MM.1S (cell line): ENCODE measurements at regions not wholly inside any gene's neighbourhood (a gene's known extent, or its start where the extent isn't known, plus 50 kb on each side); places are given as distances from the start of the nearest gene placed in this dataset.

ENCODE experiments used
- DNase-seq: peaks from one replicate; pipeline ENCODE4 v3.0.0-alpha.2; 2015
- H2AFZ ChIP-seq: fragments of 300-600 bp; sonication (generic); 2 replicates; pipeline ENCODE4 v1.6.0; 2016; ENCODE audit warnings: antibody characterized with exemption, low read length
- H3F3A ChIP-seq: fragments of 300-600 bp; sonication (generic); 2 replicates; pipeline ENCODE4 v1.6.1; 2016; ENCODE audit warnings: mild to moderate bottlenecking, antibody characterized with exemption, low read length, moderate library complexity, mixed read lengths; ENCODE audit not compliant: insufficient read depth
- H3K27ac ChIP-seq: fragments of 300-600 bp; sonication (generic); 2 replicates; pipeline ENCODE4 v1.5.1; 2016; ENCODE audit warnings: mild to moderate bottlenecking, low read length
- H3K27me3 ChIP-seq: fragments of 300-600 bp; sonication (generic); replicated peaks from 2 replicates; pipeline ENCODE4 v1.6.0; 2016; ENCODE audit warnings: low read length; ENCODE audit not compliant: insufficient read depth
- H3K36me3 ChIP-seq: fragments of 300-600 bp; sonication (generic); replicated peaks from 2 replicates; pipeline ENCODE4 v1.6.1; 2016; ENCODE audit warnings: mild to moderate bottlenecking, low read length, mixed read lengths; ENCODE audit not compliant: insufficient read depth
- H3K4me1 ChIP-seq: fragments of 300-600 bp; sonication (generic); 2 replicates; pipeline ENCODE4 v1.6.1; 2016; ENCODE audit warnings: low read length, mixed read lengths
- H3K4me2 ChIP-seq: fragments of 300-600 bp; sonication (generic); 2 replicates; pipeline ENCODE4 v1.6.0; 2016; ENCODE audit warnings: low read depth, low read length
- H3K4me3 ChIP-seq: fragments of 300-600 bp; sonication (generic); 2 replicates; pipeline ENCODE4 v1.5.1; 2016; ENCODE audit warnings: low read length, mixed read lengths
- H3K79me2 ChIP-seq: fragments of 300-600 bp; sonication (generic); 2 replicates; pipeline ENCODE4 v1.6.1; 2016; ENCODE audit warnings: mixed run types, low read length, mixed read lengths
- H3K9ac ChIP-seq: fragments of 300-600 bp; sonication (generic); 2 replicates; pipeline ENCODE4 v1.6.1; 2016; ENCODE audit warnings: low read length, mixed read lengths
- H3K9me2 ChIP-seq: fragments of 300-600 bp; sonication (generic); replicated peaks from 2 replicates; pipeline ENCODE4 v1.6.1; 2016; ENCODE audit warnings: mild to moderate bottlenecking, low read length, mixed read lengths; ENCODE audit not compliant: insufficient read depth
- H3K9me3 ChIP-seq: fragments of 300-600 bp; sonication (generic); replicated peaks from 2 replicates; pipeline ENCODE4 v1.6.1; 2016; ENCODE audit warnings: mild to moderate bottlenecking, low read length, mixed read lengths; ENCODE audit not compliant: insufficient read depth
- H4K20me1 ChIP-seq: fragments of 300-600 bp; sonication (generic); 2 replicates; pipeline ENCODE4 v1.6.1; 2016; ENCODE audit warnings: mild to moderate bottlenecking, low read length, moderate library complexity, mixed read lengths; ENCODE audit not compliant: insufficient read depth
- EZH2 ChIP-seq: fragments of 300-600 bp; sonication (generic); optimal IDR thresholded peaks from 2 replicates; pipeline ENCODE3; 2017; ENCODE audit warnings: low read depth, mild to moderate bottlenecking, antibody characterized with exemption, low read length, mixed read lengths
- EZH2phosphoT487 ChIP-seq: fragments of 300-600 bp; sonication (generic); IDR thresholded peaks from 2 replicates; pipeline ENCODE4 v1.6.1; 2018; ENCODE audit warnings: antibody characterized with exemption, low read length
- TF ChIP-seq, protein P1 (sequence below): fragments of 300-600 bp; sonication (generic); IDR thresholded peaks from 2 replicates; pipeline ENCODE4 v1.5.1; 2016; ENCODE audit warnings: antibody characterized with exemption, low read length, mixed read lengths

DNA sequence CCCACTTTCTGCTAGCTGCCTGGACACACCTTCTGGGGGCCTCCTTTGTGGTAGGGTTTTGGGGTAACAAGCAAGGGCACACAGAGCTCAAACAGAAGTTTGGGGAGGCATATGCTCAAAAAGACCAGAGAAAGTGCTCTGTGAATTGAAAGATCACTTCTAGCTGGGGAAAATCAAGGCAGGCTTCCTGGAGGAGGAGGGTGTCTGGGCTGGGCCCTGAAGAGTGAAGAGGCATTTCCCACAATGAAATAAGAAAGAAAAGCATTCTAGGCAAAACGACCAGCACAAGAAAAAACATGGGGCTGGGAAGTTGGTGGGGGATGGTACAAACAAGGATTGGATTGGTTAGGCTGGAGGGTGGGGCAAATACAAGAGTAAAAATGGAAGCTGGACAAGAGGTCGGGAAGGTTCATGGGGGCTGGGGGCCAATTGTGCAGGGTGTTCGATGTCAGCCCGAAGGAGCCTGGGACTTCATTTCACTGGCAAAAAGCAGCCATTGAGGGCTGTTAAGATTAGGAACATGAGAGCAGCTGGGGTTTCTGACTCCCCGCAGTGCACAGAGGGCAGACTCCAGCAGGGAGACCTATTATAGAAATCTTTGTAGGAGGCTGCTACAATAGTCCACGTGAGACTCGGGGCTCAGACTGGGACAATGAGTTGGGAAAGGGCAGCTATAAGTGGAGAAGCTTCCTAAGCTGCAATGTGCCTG is 51.5 kb upstream of the CMKLR1 start:
- H3K27me3 ChIP-seq: no peaks in the 10 kb centered on the region
- no peak overlapping the region for H3K9ac ChIP-seq
- no peak overlapping the region for H3K4me3 ChIP-seq
- no peak overlapping the region for H3K27ac ChIP-seq
- H3K79me2 ChIP-seq: no peaks in the 10 kb centered on the region
- H3K4me1 ChIP-seq: no peaks in the 10 kb centered on the region
- TF ChIP-seq EZH2phosphoT487: no peak
- TF ChIP-seq, protein P1, sequence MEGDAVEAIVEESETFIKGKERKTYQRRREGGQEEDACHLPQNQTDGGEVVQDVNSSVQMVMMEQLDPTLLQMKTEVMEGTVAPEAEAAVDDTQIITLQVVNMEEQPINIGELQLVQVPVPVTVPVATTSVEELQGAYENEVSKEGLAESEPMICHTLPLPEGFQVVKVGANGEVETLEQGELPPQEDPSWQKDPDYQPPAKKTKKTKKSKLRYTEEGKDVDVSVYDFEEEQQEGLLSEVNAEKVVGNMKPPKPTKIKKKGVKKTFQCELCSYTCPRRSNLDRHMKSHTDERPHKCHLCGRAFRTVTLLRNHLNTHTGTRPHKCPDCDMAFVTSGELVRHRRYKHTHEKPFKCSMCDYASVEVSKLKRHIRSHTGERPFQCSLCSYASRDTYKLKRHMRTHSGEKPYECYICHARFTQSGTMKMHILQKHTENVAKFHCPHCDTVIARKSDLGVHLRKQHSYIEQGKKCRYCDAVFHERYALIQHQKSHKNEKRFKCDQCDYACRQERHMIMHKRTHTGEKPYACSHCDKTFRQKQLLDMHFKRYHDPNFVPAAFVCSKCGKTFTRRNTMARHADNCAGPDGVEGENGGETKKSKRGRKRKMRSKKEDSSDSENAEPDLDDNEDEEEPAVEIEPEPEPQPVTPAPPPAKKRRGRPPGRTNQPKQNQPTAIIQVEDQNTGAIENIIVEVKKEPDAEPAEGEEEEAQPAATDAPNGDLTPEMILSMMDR: no peak
- no peak for TF ChIP-seq EZH2
- no peak overlapping the region for H3K4me2 ChIP-seq
- no peak for DNase-seq
- H3F3A ChIP-seq: no peaks in the 10 kb centered on the region
- no peaks in the 10 kb centered on the region for H3K36me3 ChIP-seq
- H3K9me3 ChIP-seq: no peaks in the 10 kb centered on the region
- no peaks in the 10 kb centered on the region for H4K20me1 ChIP-seq
- H2AFZ ChIP-seq: no peak overlapping the region
- no peaks in the 10 kb centered on the region for H3K9me2 ChIP-seq

DNA sequence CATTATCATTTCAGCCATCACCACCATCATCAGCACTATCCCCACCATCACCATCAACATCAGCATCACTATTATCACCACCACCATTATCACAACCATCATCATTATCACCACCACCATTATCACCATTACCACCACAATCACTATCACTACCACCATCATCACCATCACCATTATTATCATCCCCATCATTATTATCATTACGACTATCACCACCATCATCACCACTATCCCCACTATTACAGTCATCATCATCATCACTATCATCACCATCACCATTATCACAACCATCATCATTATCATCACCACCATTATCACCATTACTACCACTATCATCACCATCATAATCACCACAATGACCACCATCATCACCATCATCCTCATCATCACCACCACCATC is 50.4 kb upstream of the CMKLR1 start:
- Histone ChIP-seq H4K20me1 (no peaks in the 10 kb centered on the region), H3K36me3 (no peaks in the 10 kb centered on the region), H3K79me2 (no peaks in the 10 kb centered on the region), H3K27me3 (no peaks in the 10 kb centered on the region), H3K9me2 (no peaks in the 10 kb centered on the region), H3K4me3 (no peak overlapping the region), H3K9me3 (no peaks in the 10 kb centered on the region), H2AFZ (no peak overlapping the region), H3K4me2 (no peak overlapping the region), H3F3A (no peaks in the 10 kb centered on the region), H3K4me1 (no peaks in the 10 kb centered on the region), H3K27ac (no peak overlapping the region), H3K9ac (no peak overlapping the region)
- TF ChIP-seq, protein P1: no peak
- TF ChIP-seq EZH2 (no peak), EZH2phosphoT487 (no peak)
- no peak for DNase-seq
